Natural killer cell (primary cell): ENCODE measurements at regions not wholly inside any gene's neighbourhood (a gene's known extent, or its start where the extent isn't known, plus 50 kb on each side); places are given as distances from the start of the nearest gene placed in this dataset.

ENCODE experiments used
- ATAC-seq, 3 donors: fragments of 150-1000 bp in 2 of 3; fragments of 200-7000 bp in 1 of 3; cut with Tn5 transposase; 1 replicate in 1 of 3; 2 replicates in 2 of 3; pipeline ENCODE4 v1.10.0; 2021; ENCODE audit warnings: mild to moderate bottlenecking in 2 of 3, moderate library complexity in 2 of 3
- DNase-seq, 2 donors: peaks; one replicate each; pipeline versions ENCODE4 v3.0.0 to v3.0.0-alpha.2; 2013 to 2021; ENCODE audit warnings: mixed read lengths in 1 of 2
- H3K27ac ChIP-seq: one replicate; pipeline ENCODE4 v1.5.1; 2013; ENCODE audit warnings: mild to moderate bottlenecking, low read length
- H3K27me3 ChIP-seq: one replicate; pipeline ENCODE4 v1.6.1; 2013; ENCODE audit warnings: low read length; ENCODE audit not compliant: control insufficient read depth, insufficient read depth
- H3K36me3 ChIP-seq: one replicate; pipeline ENCODE4 v1.6.1; 2013; ENCODE audit warnings: low read length; ENCODE audit not compliant: control insufficient read depth, insufficient read depth
- H3K4me1 ChIP-seq: one replicate; pipeline ENCODE4 v1.6.1; 2013; ENCODE audit warnings: low read length; ENCODE audit not compliant: control insufficient read depth, insufficient read depth
- H3K4me3 ChIP-seq: one replicate; pipeline ENCODE4 v1.5.1; 2013; ENCODE audit warnings: low read length
- H3K9me3 ChIP-seq: one replicate; pipeline ENCODE4 v1.6.1; 2013; ENCODE audit warnings: low read length; ENCODE audit not compliant: control insufficient read depth, insufficient read depth
- H3K27ac Mint-ChIP-seq, 2 donors: one replicate each; pipeline ENCODE4 v1.8.0; 2022; ENCODE audit warnings: mild to moderate bottlenecking in 2 of 2, mixed read lengths in 2 of 2, moderate library complexity in 1 of 2
- H3K27me3 Mint-ChIP-seq, 2 donors: one replicate each; pipeline ENCODE4 v1.8.0; 2022; ENCODE audit warnings: low read depth in 2 of 2, mixed read lengths in 2 of 2
- H3K36me3 Mint-ChIP-seq: one replicate; pipeline ENCODE4 v1.8.0; 2022; ENCODE audit warnings: mixed read lengths
- H3K4me1 Mint-ChIP-seq, 2 donors: one replicate each; pipeline ENCODE4 v1.8.0; 2022; ENCODE audit warnings: mixed read lengths in 2 of 2
- H3K4me3 Mint-ChIP-seq: one replicate; pipeline ENCODE4 v1.8.0; 2022; ENCODE audit warnings: mild to moderate bottlenecking, moderate library complexity, mixed read lengths
- H3K9me3 Mint-ChIP-seq, 2 donors: one replicate each; pipeline ENCODE4 v1.8.0; 2022; ENCODE audit warnings: mixed read lengths in 2 of 2
- CTCF ChIP-seq: fragments of 200-600 bp; IDR thresholded peaks from one replicate; pipeline ENCODE4 v1.8.0; 2022; ENCODE audit warnings: antibody characterized with exemption
- WGBS: methylation state at CpG from one replicate; pipeline ENCODE4 v1.1.7; 2013; ENCODE audit warnings: missing lambda C conversion rate; ENCODE audit not compliant: insufficient coverage; 5-methylcytosine and 5-hydroxymethylcytosine counted together
- intact Hi-C: fragments of 100-400 bp; cut with micrococcal nuclease; formaldehyde crosslinking; loops from one replicate; pipeline ENCODE4 v1.14.2; 2022

- no peaks in the 10 kb centered on the region for H3K9me3 ChIP-seq
- no peaks in the 10 kb centered on the region for H3K4me1 ChIP-seq
- no peak for TF ChIP-seq CTCF
- Mint-ChIP-seq H3K9me3 (no peaks in the 10 kb centered on the region), H3K27ac (no peak overlapping the region), H3K4me1 (no peaks in the 10 kb centered on the region), H3K4me3 (no peak overlapping the region), H3K27me3 (no peaks in the 10 kb centered on the region), H3K36me3 (no peaks in the 10 kb centered on the region)
- no peaks in the 10 kb centered on the region for H3K36me3 ChIP-seq
- H3K27me3 ChIP-seq, result no peaks in the 10 kb centered on the region
- intact Hi-C loops, result no loop called here
- H3K4me3 ChIP-seq, result no peak overlapping the region
- WGBS, result 52% methylated on average over 5 of the region's 5 CpGs
- H3K27ac ChIP-seq, result no peak overlapping the region
- ATAC-seq (no peak), DNase-seq (no peak)
These were observed 285.2 kb upstream of the N4BP1 start for GRCh38 chr16:48895142-48895541.

- WGBS, result 94% methylated on average over 2 of the region's 2 CpGs
- Histone ChIP-seq H3K27ac (no peak overlapping the region), H3K4me1 (no peaks in the 10 kb centered on the region), H3K4me3 (no peak overlapping the region), H3K27me3 (no peaks in the 10 kb centered on the region), H3K9me3 (no peaks in the 10 kb centered on the region), H3K36me3 (no peaks in the 10 kb centered on the region)
- Mint-ChIP-seq H3K4me1 (no peaks in the 10 kb centered on the region), H3K9me3 (no peaks in the 10 kb centered on the region), H3K27me3 (no peaks in the 10 kb centered on the region), H3K36me3 (no peaks in the 10 kb centered on the region), H3K4me3 (no peak overlapping the region), H3K27ac (no peak overlapping the region)
- no peak for TF ChIP-seq CTCF
- ATAC-seq (no peak), DNase-seq (no peak)
- intact Hi-C loops, result no loop called here
These were observed 282.9 kb upstream of the N4BP1 start for GRCh38 chr16:48892893-48893292.

- H3K9me3 ChIP-seq, result no peaks in the 10 kb centered on the region
- Mint-ChIP-seq H3K36me3 (no peaks in the 10 kb centered on the region), H3K27ac (no peak overlapping the region), H3K4me3 (no peak overlapping the region), H3K9me3 (peaks cover 0 to 2% of the 10 kb centered on the region in 2 donors), H3K4me1 (no peaks in the 10 kb centered on the region), H3K27me3 (no peaks in the 10 kb centered on the region)
- no peak for TF ChIP-seq CTCF
- no peak for DNase-seq
- H3K4me1 ChIP-seq, result no peaks in the 10 kb centered on the region
- intact Hi-C loops, result no loop called here
- H3K36me3 ChIP-seq, result no peaks in the 10 kb centered on the region
- no peaks in the 10 kb centered on the region for H3K27me3 ChIP-seq
- ATAC-seq, result no peak
- no peak overlapping the region for H3K4me3 ChIP-seq
- WGBS, result 63% methylated on average over 9 of the region's 9 CpGs
- H3K27ac ChIP-seq, result no peak overlapping the region
These were observed 277.7 kb upstream of the N4BP1 start for GRCh38 chr16:48887646-48888210.

- Mint-ChIP-seq H3K9me3 (peaks cover 0 to 2% of the 10 kb centered on the region in 2 donors), H3K4me3 (no peak overlapping the region), H3K27ac (no peak overlapping the region), H3K36me3 (no peaks in the 10 kb centered on the region), H3K27me3 (no peaks in the 10 kb centered on the region), H3K4me1 (no peaks in the 10 kb centered on the region)
- no peaks in the 10 kb centered on the region for H3K36me3 ChIP-seq
- DNase-seq (no peak), ATAC-seq (no peak)
- intact Hi-C loops, result no loop called here
- TF ChIP-seq CTCF, result no peak
- H3K27me3 ChIP-seq, result no peaks in the 10 kb centered on the region
- no peak overlapping the region for H3K27ac ChIP-seq
- no peaks in the 10 kb centered on the region for H3K4me1 ChIP-seq
- 62% methylated on average over 9 of the region's 9 CpGs for WGBS
- H3K4me3 ChIP-seq, result no peak overlapping the region
- no peaks in the 10 kb centered on the region for H3K9me3 ChIP-seq
These were observed 275.5 kb upstream of the N4BP1 start for GRCh38 chr16:48885471-48885870.
